Lung (tissue), 9 donors: ENCODE measurements at regions not wholly inside any gene's neighbourhood (a gene's known extent, or its start where the extent isn't known, plus 50 kb on each side); places are given as distances from the start of the nearest gene placed in this dataset.
"Not testable (repeated sequence)": the region's sequence is repeated elsewhere in the genome, so short reads cannot be mapped to it uniquely, and the experiment has no call there.

Source experiments
- ATAC-seq: fragments of 200-7000 bp; cut with Tn5 transposase; one replicate; pipeline ENCODE4 v1.9.1; 2020; ENCODE audit warnings: moderate number of reproducible peaks; ENCODE audit not compliant: insufficient read depth, low FRiP score
- DNase-seq, 3 donors: peaks; one replicate each; pipeline ENCODE4 v3.0.0-alpha.2; 2013 to 2017
- H3K27ac ChIP-seq, 2 donors: one replicate each; pipeline ENCODE4 v1.5.1; 2013; ENCODE audit warnings: mild to moderate bottlenecking in 2 of 2, moderate library complexity in 2 of 2, control low read depth in 1 of 2, inconsistent platforms in 1 of 2, low read depth in 1 of 2, low read length in 1 of 2
- H3K27me3 ChIP-seq, 3 donors: one replicate each; pipeline ENCODE4 v1.5.1; 2013; ENCODE audit warnings: low read length in 2 of 3; ENCODE audit not compliant: control insufficient read depth in 3 of 3, insufficient read depth in 3 of 3
- H3K36me3 ChIP-seq, 4 donors: one replicate each; pipeline ENCODE4 v1.5.1; 2013; ENCODE audit warnings: low read length in 4 of 4, mild to moderate bottlenecking in 1 of 4, moderate library complexity in 1 of 4; ENCODE audit not compliant: control insufficient read depth in 4 of 4, insufficient read depth in 4 of 4
- H3K4me1 ChIP-seq, 5 donors: one replicate each; pipeline ENCODE4 v1.5.1; 2013; ENCODE audit warnings: low read length in 5 of 5, mild to moderate bottlenecking in 2 of 5, moderate library complexity in 1 of 5; ENCODE audit not compliant: control insufficient read depth in 5 of 5, insufficient read depth in 5 of 5
- H3K4me3 ChIP-seq: one replicate; pipeline ENCODE4 v1.5.1; 2013; ENCODE audit warnings: mild to moderate bottlenecking, control low read depth, moderate library complexity
- H3K9ac ChIP-seq, 2 donors: one replicate each; pipeline ENCODE4 v1.5.1; 2013; ENCODE audit warnings: low read length in 2 of 2, control low read depth in 1 of 2; ENCODE audit not compliant: insufficient read depth in 1 of 2
- H3K9me3 ChIP-seq, 4 donors: one replicate each; pipeline ENCODE4 v1.5.1; 2013; ENCODE audit warnings: low read length in 3 of 4, mild to moderate bottlenecking in 1 of 4, moderate library complexity in 1 of 4; ENCODE audit not compliant: control insufficient read depth in 4 of 4, insufficient read depth in 3 of 4
- WGBS, 2 donors: extraction: QIAGEN DNeasy Blood & Tissue Kit; methylation state at CpG; one replicate each; pipeline ENCODE4 v1.1.7; 2013; 5-methylcytosine and 5-hydroxymethylcytosine counted together
- donor health status: Bipolar disorder and iron deficiency.
- donor health status: healthy.
- donor health status: DM: yes; HTN: yes; CAD: no.

- not testable (repeated sequence) for H3K4me1 ChIP-seq, H3K27me3 ChIP-seq, H3K27ac ChIP-seq, H3K9ac ChIP-seq, H3K9me3 ChIP-seq, H3K4me3 ChIP-seq, DNase-seq, H3K36me3 ChIP-seq, ATAC-seq
- WGBS, 2 donors = 72 to 75% methylated on average over 5 of the region's 5 CpGs
Observed at GRCh38 chr7:150053396-150053795, 179.6 kb downstream of the ATP6V0E2 start.

- not testable (repeated sequence) for H3K4me1 ChIP-seq, ATAC-seq, H3K9me3 ChIP-seq, H3K36me3 ChIP-seq, H3K27me3 ChIP-seq, H3K27ac ChIP-seq, H3K9ac ChIP-seq, DNase-seq, H3K4me3 ChIP-seq
- 84% methylated on average over 3 of the region's 3 CpGs for WGBS, 2 donors
Observed at GRCh38 chr7:150054242-150054641, 180.5 kb downstream of the ATP6V0E2 start.

- H3K4me1 ChIP-seq, H3K27ac ChIP-seq, H3K9me3 ChIP-seq, H3K9ac ChIP-seq, H3K4me3 ChIP-seq, DNase-seq, H3K27me3 ChIP-seq, H3K36me3 ChIP-seq: not testable (repeated sequence)
- peak; percentile 97 for ATAC-seq
- WGBS, 2 donors = 20% methylated on average over 10 of the region's 16 CpGs
Observed at GRCh38 chr7:150060259-150061221, 186.8 kb downstream of the ATP6V0E2 start.

- H3K4me1 ChIP-seq, ATAC-seq, H3K27me3 ChIP-seq, H3K4me3 ChIP-seq, DNase-seq, H3K27ac ChIP-seq, H3K36me3 ChIP-seq, H3K9ac ChIP-seq, H3K9me3 ChIP-seq: not testable (repeated sequence)
- WGBS, 2 donors = 87 to 92% methylated on average over 1 of the region's 1 CpG
Observed at GRCh38 chr7:150063195-150063594, 189.4 kb downstream of the ATP6V0E2 start.

- not testable (repeated sequence) for ATAC-seq, DNase-seq, H3K4me3 ChIP-seq, H3K27ac ChIP-seq, H3K9me3 ChIP-seq, H3K36me3 ChIP-seq, H3K4me1 ChIP-seq, H3K27me3 ChIP-seq, H3K9ac ChIP-seq
- WGBS, 2 donors = 73 to 83% methylated on average over 10 of the region's 10 CpGs
Observed at GRCh38 chr7:150069555-150070313, 196.0 kb downstream of the ATP6V0E2 start.

- not testable (repeated sequence) for H3K9me3 ChIP-seq, H3K4me1 ChIP-seq, DNase-seq, H3K27me3 ChIP-seq, H3K27ac ChIP-seq, H3K9ac ChIP-seq, H3K4me3 ChIP-seq, H3K36me3 ChIP-seq, ATAC-seq
- WGBS, 2 donors = 35 to 51% methylated on average over 1 of the region's 1 CpG
Observed at GRCh38 chr7:150077543-150077942, 203.8 kb downstream of the ATP6V0E2 start.

- not testable (repeated sequence) for H3K27ac ChIP-seq, H3K4me1 ChIP-seq, DNase-seq, ATAC-seq, H3K36me3 ChIP-seq, H3K4me3 ChIP-seq, H3K9me3 ChIP-seq, H3K27me3 ChIP-seq, H3K9ac ChIP-seq
Observed at GRCh38 chr7:150081865-150082264, 208.1 kb downstream of the ATP6V0E2 start.

- H3K27ac ChIP-seq, H3K4me3 ChIP-seq, DNase-seq, H3K9ac ChIP-seq, ATAC-seq, H3K36me3 ChIP-seq, H3K4me1 ChIP-seq, H3K27me3 ChIP-seq, H3K9me3 ChIP-seq: not testable (repeated sequence)
- WGBS, 2 donors = 89 to 93% methylated on average over 4 of the region's 4 CpGs
Observed at GRCh38 chr7:150084724-150085123, 211.0 kb downstream of the ATP6V0E2 start.
